GM21576 (cell line): ENCODE measurements at regions not wholly inside any gene's neighbourhood (a gene's known extent, or its start where the extent isn't known, plus 50 kb on each side); places are given as distances from the start of the nearest gene placed in this dataset.

Experiments
- ATAC-seq: cut with Tn5 transposase; IDR thresholded peaks from one replicate; pipeline ENCODE4 v1.9.1; 2021; ENCODE audit warnings: mild to moderate bottlenecking, moderate library complexity; ENCODE audit not compliant: unreplicated experiment

- ATAC-seq, result no peak
Observed at GRCh38 chr16:17617021-17617552, 146.3 kb upstream of the XYLT1 start.

GRCh38 chr16:17612336-17612735 is 141.6 kb upstream of the XYLT1 start:
- ATAC-seq, result no peak

GRCh38 chr16:17607609-17608008 is 136.8 kb upstream of the XYLT1 start:
- ATAC-seq, result no peak

- ATAC-seq, result no peak
Observed at GRCh38 chr16:17607075-17607509, 136.3 kb upstream of the XYLT1 start.

GRCh38 chr16:17606460-17606859 is 135.7 kb upstream of the XYLT1 start:
- ATAC-seq, result no peak

- no peak for ATAC-seq
Observed at GRCh38 chr16:17605784-17606183, 135.0 kb upstream of the XYLT1 start.

GRCh38 chr16:17603626-17604025 is 132.9 kb upstream of the XYLT1 start:
- no peak for ATAC-seq

- no peak for ATAC-seq
Observed at GRCh38 chr16:17602678-17603077, 131.9 kb upstream of the XYLT1 start.

GRCh38 chr16:17598968-17599367 is 128.2 kb upstream of the XYLT1 start:
- no peak for ATAC-seq

GRCh38 chr16:17591655-17592405 is 121.1 kb upstream of the XYLT1 start:
- no peak for ATAC-seq

GRCh38 chr16:17590711-17591654 is 120.2 kb upstream of the XYLT1 start:
- no peak for ATAC-seq

GRCh38 chr16:17589898-17590297 is 119.1 kb upstream of the XYLT1 start:
- no peak for ATAC-seq

- ATAC-seq, result no peak
Observed at GRCh38 chr16:17585449-17586074, 114.8 kb upstream of the XYLT1 start.

GRCh38 chr16:17578981-17579874 is 108.5 kb upstream of the XYLT1 start:
- no peak for ATAC-seq

- no peak for ATAC-seq
Observed at GRCh38 chr16:17574256-17574655, 103.5 kb upstream of the XYLT1 start.

- no peak for ATAC-seq
Observed at GRCh38 chr16:17572145-17572544, 101.4 kb upstream of the XYLT1 start.

GRCh38 chr16:17571499-17572093 is 100.8 kb upstream of the XYLT1 start:
- ATAC-seq, result no peak

GRCh38 chr16:17568239-17568638 is 97.5 kb upstream of the XYLT1 start:
- no peak for ATAC-seq

- no peak for ATAC-seq
Observed at GRCh38 chr16:17567455-17567854, 96.7 kb upstream of the XYLT1 start.
